Activated T-helper 1 cell treated with anti-CD3 and anti-CD28 coated beads, Interleukin-2, amount 50 U/mL, for 16 hours (primary cell): ENCODE measurements at regions not wholly inside any gene's neighbourhood (a gene's known extent, or its start where the extent isn't known, plus 50 kb on each side); places are given as distances from the start of the nearest gene placed in this dataset.

Experiments used
- DNase-seq, 2 donors: peaks; one replicate each; pipeline ENCODE4 v3.0.0-alpha.2; 2020; ENCODE audit warnings: low read depth in 1 of 2, low spot score in 1 of 2

- DNase-seq: peak; percentile 44 to 61
Measured at GRCh38 chr6:26196846-26197635, 109.8 kb downstream of the HFE start.

GRCh38 chr6:26197636-26197932 is 110.4 kb downstream of the HFE start:
- DNase-seq: no peak

GRCh38 chr6:26197933-26198721 is 110.9 kb downstream of the HFE start:
- no peak for DNase-seq

- DNase-seq: no peak
Measured at GRCh38 chr6:26198722-26199056, 111.5 kb downstream of the HFE start.

GRCh38 chr6:26199057-26199772 is 112.0 kb downstream of the HFE start:
- DNase-seq: peak; percentile 35 to 49

GRCh38 chr6:26199773-26200764 is 112.8 kb downstream of the HFE start:
- no peak for DNase-seq

GRCh38 chr6:26200918-26201721 is 113.9 kb downstream of the HFE start:
- DNase-seq: no peak

- no peak for DNase-seq
Measured at GRCh38 chr6:26202201-26202611, 115.0 kb downstream of the HFE start.

GRCh38 chr6:26202811-26203583 is 115.8 kb downstream of the HFE start:
- DNase-seq: no peak

GRCh38 chr6:26204332-26205160 is 117.3 kb downstream of the HFE start:
- DNase-seq: peak; percentile 63 to 67

GRCh38 chr6:26205161-26205624 is 118.0 kb downstream of the HFE start:
- peak; percentile 48 to 57 for DNase-seq

GRCh38 chr6:26205625-26206574 is 118.7 kb downstream of the HFE start:
- no peak for DNase-seq

GRCh38 chr6:26206868-26207801 is 119.9 kb downstream of the HFE start:
- no peak for DNase-seq

- DNase-seq: no peak
Measured at GRCh38 chr6:26211963-26212362, 124.7 kb downstream of the HFE start.

GRCh38 chr6:26213334-26214075 is 126.3 kb downstream of the HFE start:
- no peak for DNase-seq
